Neural cell (in vitro differentiated cells): ENCODE measurements at regions not wholly inside any gene's neighbourhood (a gene's known extent, or its start where the extent isn't known, plus 50 kb on each side); places are given as distances from the start of the nearest gene placed in this dataset.

Source experiments
- H2AFZ ChIP-seq: fragments of 200-600, 300-800 bp; sonication (generic), shearing (Covaris generic); 2 replicates; pipeline ENCODE4 v1.6.0; 2014; ENCODE audit warnings: low read depth, mild to moderate bottlenecking, antibody characterized with exemption, low read length, moderate library complexity
- H3F3A ChIP-seq: fragments of 200-600 bp; shearing (Covaris generic); 2 replicates; pipeline ENCODE4 v1.6.1; 2016; ENCODE audit warnings: mild to moderate bottlenecking, moderate library complexity, mixed read lengths, antibody characterized with exemption, low read length; ENCODE audit not compliant: insufficient read depth, poor library complexity, severe bottlenecking
- H3K27ac ChIP-seq: fragments of 200-600, 300-800 bp; sonication (generic), shearing (Covaris generic); 2 replicates; pipeline ENCODE4 v1.5.1; 2014; ENCODE audit warnings: mild to moderate bottlenecking, low read length, moderate library complexity
- H3K27me3 ChIP-seq: fragments of 300-800, 200-600 bp; sonication (generic), shearing (Covaris generic); 2 replicates; pipeline ENCODE4 v1.6.0; 2014; ENCODE audit warnings: mild to moderate bottlenecking, low read depth, low read length, moderate library complexity; ENCODE audit not compliant: insufficient read depth
- H3K36me3 ChIP-seq: fragments of 300-800, 200-600 bp; sonication (generic), shearing (Covaris generic); 2 replicates; pipeline ENCODE4 v1.5.1; 2014; ENCODE audit warnings: mild to moderate bottlenecking, antibody characterized with exemption, low read length, moderate library complexity; ENCODE audit not compliant: insufficient read depth
- H3K4me2 ChIP-seq: fragments of 300-800, 200-600 bp; sonication (generic), shearing (Covaris generic); 2 replicates; pipeline ENCODE4 v1.6.0; 2014; ENCODE audit warnings: mild to moderate bottlenecking, low read length
- H3K4me3 ChIP-seq: fragments of 300-800, 200-600 bp; sonication (generic), shearing (Covaris generic); 2 replicates; pipeline ENCODE4 v1.5.1; 2014; ENCODE audit warnings: mild to moderate bottlenecking, low read length, moderate library complexity
- H3K79me2 ChIP-seq: fragments of 200-600 bp; shearing (Covaris generic); replicated peaks from 2 replicates; pipeline ENCODE4 v1.6.0; 2014; ENCODE audit warnings: mild to moderate bottlenecking, low read length, moderate library complexity; ENCODE audit not compliant: insufficient read depth
- H3K9ac ChIP-seq: fragments of 300-800, 200-600 bp; sonication (generic), shearing (Covaris generic); 2 replicates; pipeline ENCODE4 v1.6.1; 2016; ENCODE audit warnings: mild to moderate bottlenecking, low read length, mixed read lengths
- H3K9me2 ChIP-seq: fragments of 200-600 bp; shearing (Covaris generic); 2 replicates; pipeline ENCODE4 v1.6.1; 2016; ENCODE audit warnings: mild to moderate bottlenecking, low read length, mixed read lengths; ENCODE audit not compliant: insufficient read depth
- H3K9me3 ChIP-seq: fragments of 200-600, 300-800 bp; sonication (generic), shearing (Covaris generic); 2 replicates; pipeline ENCODE4 v1.6.1; 2016; ENCODE audit warnings: mild to moderate bottlenecking, mixed run types, low read length, moderate library complexity, mixed read lengths
- H4K20me1 ChIP-seq: fragments of 200-600 bp; shearing (Covaris generic); 2 replicates; pipeline ENCODE4 v1.6.1; 2016; ENCODE audit warnings: mild to moderate bottlenecking, mixed run types; ENCODE audit not compliant: insufficient read depth
- CTCF ChIP-seq: fragments of 450-650 bp; IDR thresholded peaks from 2 replicates; pipeline ENCODE4 v1.5.1; 2014; ENCODE audit warnings: antibody characterized with exemption, mild to moderate bottlenecking, moderate library complexity; ENCODE audit not compliant: poor library complexity, severe bottlenecking
- EP300 ChIP-seq: fragments of 450-650 bp; conservative IDR thresholded peaks from 2 replicates; pipeline ENCODE4 v1.6.1; 2014; ENCODE audit warnings: antibody characterized with exemption, mild to moderate bottlenecking, moderate library complexity; ENCODE audit not compliant: poor library complexity, severe bottlenecking
- EZH2 ChIP-seq: fragments of 200-600, 300-800 bp; shearing (Covaris generic), sonication (generic); IDR thresholded peaks from 2 replicates; pipeline ENCODE4 v1.6.1; 2014; ENCODE audit warnings: antibody characterized with exemption, low read length, borderline replicate concordance, mild to moderate bottlenecking; ENCODE audit not compliant: insufficient read depth, poor library complexity, severe bottlenecking
- MXI1 ChIP-seq: fragments of 450-650 bp; conservative IDR thresholded peaks from 2 replicates; pipeline ENCODE4 v1.6.1; 2014; ENCODE audit warnings: antibody characterized with exemption, mild to moderate bottlenecking; ENCODE audit not compliant: poor library complexity, severe bottlenecking
- POLR2AphosphoS5 ChIP-seq: IDR thresholded peaks from 2 replicates; pipeline ENCODE4 v1.6.1; 2012
- RAD21 ChIP-seq: fragments of 450-650 bp; conservative IDR thresholded peaks from 2 replicates; pipeline ENCODE4 v1.6.1; 2014; ENCODE audit warnings: antibody characterized with exemption, mild to moderate bottlenecking, moderate library complexity
- REST ChIP-seq: IDR thresholded peaks from 2 replicates; pipeline ENCODE4 v1.6.1; 2012; ENCODE audit warnings: borderline replicate concordance
- SMC3 ChIP-seq: fragments of 450-650 bp; conservative IDR thresholded peaks from 2 replicates; pipeline ENCODE4 v1.6.1; 2014; ENCODE audit warnings: antibody characterized with exemption, mild to moderate bottlenecking, moderate library complexity; ENCODE audit not compliant: poor library complexity
- TAF1 ChIP-seq: IDR thresholded peaks from 2 replicates; pipeline ENCODE4 v1.6.1; 2012; ENCODE audit warnings: low read depth

- Histone ChIP-seq H3K27ac (no peak overlapping the region), H3K9me2 (no peaks in the 10 kb centered on the region), H2AFZ (no peak overlapping the region), H3K27me3 (no peaks in the 10 kb centered on the region), H4K20me1 (no peaks in the 10 kb centered on the region), H3K9me3 (no peaks in the 10 kb centered on the region), H3K36me3 (no peaks in the 10 kb centered on the region), H3K4me3 (no peak overlapping the region), H3K4me2 (no peak overlapping the region), H3K79me2 (no peaks in the 10 kb centered on the region), H3F3A (no peaks in the 10 kb centered on the region), H3K9ac (no peak overlapping the region)
- no peak for TF ChIP-seq MXI1
- no peak for TF ChIP-seq REST
- no peak for TF ChIP-seq TAF1
- TF ChIP-seq POLR2AphosphoS5, result no peak
These were observed 174.1 kb downstream of the AXIN2 start for GRCh38 chr17:65387322-65387721.

- Histone ChIP-seq H3K4me2 (no peak overlapping the region), H3K9me2 (no peaks in the 10 kb centered on the region), H3K36me3 (no peaks in the 10 kb centered on the region), H3K9ac (no peak overlapping the region), H2AFZ (no peak overlapping the region), H3K79me2 (no peaks in the 10 kb centered on the region), H3K27me3 (no peaks in the 10 kb centered on the region), H3K27ac (no peak overlapping the region), H3F3A (no peaks in the 10 kb centered on the region), H3K4me3 (no peak overlapping the region), H4K20me1 (no peaks in the 10 kb centered on the region), H3K9me3 (no peaks in the 10 kb centered on the region)
- TF ChIP-seq TAF1 (no peak), SMC3 (no peak), MXI1 (no peak), EP300 (no peak), RAD21 (no peak)
These were observed 175.7 kb downstream of the AXIN2 start for GRCh38 chr17:65385726-65386125.

GRCh38 chr17:65385071-65385470 lies 176.4 kb downstream of the AXIN2 start:
- Histone ChIP-seq H3K4me3 (no peak overlapping the region), H3K79me2 (no peaks in the 10 kb centered on the region), H3K9me3 (no peaks in the 10 kb centered on the region), H3K27ac (no peak overlapping the region), H3F3A (no peaks in the 10 kb centered on the region), H3K4me2 (no peak overlapping the region), H4K20me1 (no peaks in the 10 kb centered on the region), H2AFZ (no peak overlapping the region), H3K9me2 (no peaks in the 10 kb centered on the region), H3K9ac (no peak overlapping the region), H3K36me3 (no peaks in the 10 kb centered on the region), H3K27me3 (no peaks in the 10 kb centered on the region)
- TF ChIP-seq CTCF, result no peak
- no peak for TF ChIP-seq MXI1
- no peak for TF ChIP-seq POLR2AphosphoS5
- no peak for TF ChIP-seq EZH2
- TF ChIP-seq REST, result no peak
- TF ChIP-seq TAF1, result no peak
- no peak for TF ChIP-seq SMC3
- no peak for TF ChIP-seq EP300
- TF ChIP-seq RAD21, result no peak
